Stimulated activated CD8-positive, alpha-beta memory T cell treated with anti-CD3 and anti-CD28 coated beads, Interleukin-15, amount 100 ng/mL, for 48 hours (primary cell): ENCODE measurements at regions not wholly inside any gene's neighbourhood (a gene's known extent, or its start where the extent isn't known, plus 50 kb on each side); places are given as distances from the start of the nearest gene placed in this dataset.

ENCODE experiments used
- DNase-seq, 2 donors: peaks; one replicate each; pipeline ENCODE4 v3.0.0-alpha.2; 2020; ENCODE audit warnings: low read depth in 2 of 2

- DNase-seq: no peak
Measured at GRCh38 chr13:22422712-22423111, 751.8 kb downstream of the FGF9 start.

- DNase-seq: no peak
Measured at GRCh38 chr13:22423261-22423660, 752.4 kb downstream of the FGF9 start.

- DNase-seq: no peak
Measured at GRCh38 chr13:22425087-22425486, 754.2 kb downstream of the FGF9 start.

- no peak for DNase-seq
Measured at GRCh38 chr13:22427066-22427465, 753.7 kb upstream of the SGCG start.

- no peak for DNase-seq
Measured at GRCh38 chr13:22427783-22428182, 753.0 kb upstream of the SGCG start.

- DNase-seq: no peak
Measured at GRCh38 chr13:22428188-22428828, 752.5 kb upstream of the SGCG start.

GRCh38 chr13:22432690-22433089, 748.1 kb upstream of the SGCG start:
- DNase-seq: no peak

- no peak for DNase-seq
Measured at GRCh38 chr13:22447132-22447886, 733.5 kb upstream of the SGCG start.

- DNase-seq: no peak
Measured at GRCh38 chr13:22449251-22449650, 731.5 kb upstream of the SGCG start.

- DNase-seq: no peak
Measured at GRCh38 chr13:22451327-22451741, 729.4 kb upstream of the SGCG start.

GRCh38 chr13:22454586-22454985, 726.2 kb upstream of the SGCG start:
- DNase-seq: no peak

GRCh38 chr13:22455036-22455435, 725.7 kb upstream of the SGCG start:
- DNase-seq: no peak

- DNase-seq: no peak
Measured at GRCh38 chr13:22461854-22462490, 718.8 kb upstream of the SGCG start.

- DNase-seq: no peak
Measured at GRCh38 chr13:22463089-22463488, 717.7 kb upstream of the SGCG start.

GRCh38 chr13:22468045-22468444, 712.7 kb upstream of the SGCG start:
- DNase-seq: no peak

- no peak for DNase-seq
Measured at GRCh38 chr13:22468824-22469223, 712.0 kb upstream of the SGCG start.

- no peak for DNase-seq
Measured at GRCh38 chr13:22469452-22469851, 711.3 kb upstream of the SGCG start.

GRCh38 chr13:22470075-22470474, 710.7 kb upstream of the SGCG start:
- DNase-seq: no peak

- DNase-seq: no peak
Measured at GRCh38 chr13:22482496-22483000, 698.2 kb upstream of the SGCG start.

GRCh38 chr13:22483276-22483675, 697.5 kb upstream of the SGCG start:
- DNase-seq: no peak

- no peak for DNase-seq
Measured at GRCh38 chr13:22486490-22486889, 694.3 kb upstream of the SGCG start.

GRCh38 chr13:22487932-22488331, 692.8 kb upstream of the SGCG start:
- DNase-seq: no peak

- DNase-seq: no peak
Measured at GRCh38 chr13:22489771-22490170, 691.0 kb upstream of the SGCG start.
